DND-41 (cell line): ENCODE measurements at regions not wholly inside any gene's neighbourhood (a gene's known extent, or its start where the extent isn't known, plus 50 kb on each side); places are given as distances from the start of the nearest gene placed in this dataset.

Experiments used
- ATAC-seq: fragments of 200-7000 bp; cut with Tn5 transposase; 3 replicates; pipeline ENCODE4 v1.9.1; 2021; ENCODE audit warnings: low read depth; ENCODE audit not compliant: insufficient read depth
- DNase-seq: peaks from one replicate; pipeline ENCODE4 v3.0.0-alpha.2; 2020
- H2AFZ ChIP-seq: 2 replicates; pipeline ENCODE4 v1.6.0; 2012; ENCODE audit warnings: low read depth, low read length
- H3K27ac ChIP-seq: 2 replicates; pipeline ENCODE4 v1.5.1; 2012; ENCODE audit warnings: low read length, inconsistent platforms
- H3K27me3 ChIP-seq: fragments of 200-600 bp; sonication (generic); 2 replicates; pipeline ENCODE4 v1.6.0; 2012; ENCODE audit warnings: low read length, mild to moderate bottlenecking, inconsistent platforms; ENCODE audit not compliant: insufficient read depth, poor library complexity
- H3K36me3 ChIP-seq: 2 replicates; pipeline ENCODE4 v1.5.1; 2012; ENCODE audit warnings: low read length, inconsistent platforms; ENCODE audit not compliant: insufficient read depth
- H3K4me1 ChIP-seq: 2 replicates; pipeline ENCODE4 v1.5.1; 2012; ENCODE audit warnings: mild to moderate bottlenecking, low read length; ENCODE audit not compliant: insufficient read depth
- H3K4me2 ChIP-seq: 2 replicates; pipeline ENCODE4 v1.6.0; 2012; ENCODE audit warnings: mild to moderate bottlenecking, moderate library complexity, low read length, inconsistent platforms; ENCODE audit not compliant: insufficient read depth
- H3K4me3 ChIP-seq, 2 experiments: fragments of 200-600 bp in 1 of 2; shearing (Covaris generic) in 1 of 2; 2 replicates each; pipeline ENCODE4 v1.5.1; 2012 to 2016; ENCODE audit warnings: inconsistent platforms in 2 of 2, low read length in 2 of 2, mild to moderate bottlenecking in 2 of 2, low read depth in 1 of 2, moderate library complexity in 1 of 2
- H3K79me2 ChIP-seq: 2 replicates; pipeline ENCODE4 v1.6.0; 2012; ENCODE audit warnings: low read length, inconsistent platforms; ENCODE audit not compliant: insufficient read depth
- H3K9ac ChIP-seq: 2 replicates; pipeline ENCODE4 v1.6.0; 2012; ENCODE audit warnings: low read depth, mild to moderate bottlenecking, inconsistent platforms, low read length, moderate library complexity
- H3K9me3 ChIP-seq: 2 replicates; pipeline ENCODE4 v1.5.1; 2012; ENCODE audit warnings: low read length, moderate library complexity, mild to moderate bottlenecking, inconsistent platforms; ENCODE audit not compliant: insufficient read depth, severe bottlenecking
- H4K20me1 ChIP-seq: 2 replicates; pipeline ENCODE4 v1.6.0; 2012; ENCODE audit warnings: low read length; ENCODE audit not compliant: insufficient read depth
- CTCF ChIP-seq: IDR thresholded peaks from 2 replicates; pipeline ENCODE4 v1.5.1; 2012; ENCODE audit warnings: borderline replicate concordance, low read length, moderate library complexity, mild to moderate bottlenecking; ENCODE audit not compliant: poor library complexity, severe bottlenecking; ENCODE audit errors: extremely low read depth
- EZH2 ChIP-seq: IDR thresholded peaks from 3 replicates; pipeline ENCODE4 v1.6.1; 2012; ENCODE audit warnings: borderline replicate concordance, low read depth, mild to moderate bottlenecking, moderate library complexity, low read length, inconsistent platforms; ENCODE audit not compliant: severe bottlenecking

- TF ChIP-seq EZH2: no peak
- no peak for TF ChIP-seq CTCF
- H3K79me2 ChIP-seq: no peaks in the 10 kb centered on the region
- no peak for ATAC-seq
- no peak overlapping the region for H3K4me3 ChIP-seq
- H3K27me3 ChIP-seq: no peaks in the 10 kb centered on the region
- no peak for DNase-seq
- H4K20me1 ChIP-seq: no peaks in the 10 kb centered on the region
- H3K9ac ChIP-seq: no peak overlapping the region
- no peaks in the 10 kb centered on the region for H3K36me3 ChIP-seq
- H2AFZ ChIP-seq: no peak overlapping the region
- H3K27ac ChIP-seq: no peak overlapping the region
- no peaks in the 10 kb centered on the region for H3K9me3 ChIP-seq
- no peak overlapping the region for H3K4me2 ChIP-seq
- peaks cover 7% of the 10 kb centered on the region; the same call in 1 of the 2 replicates for H3K4me1 ChIP-seq
Observed at GRCh38 chr15:31239409-31239808, 87.2 kb upstream of the KLF13 start.

- H3K27ac ChIP-seq: no peak overlapping the region
- no peaks in the 10 kb centered on the region for H3K9me3 ChIP-seq
- DNase-seq: no peak
Observed at GRCh38 chr15:31241888-31242522, 84.6 kb upstream of the KLF13 start.

GRCh38 chr15:31243895-31244294, 82.7 kb upstream of the KLF13 start:
- no peak for ATAC-seq
- TF ChIP-seq EZH2 (no peak), CTCF (no peak)

More at GRCh38 chr15:31241888-31242522, 84.6 kb upstream of the KLF13 start:
- H3K4me2 ChIP-seq: no peak overlapping the region
- no peak overlapping the region for H3K9ac ChIP-seq
- H3K27me3 ChIP-seq: no peaks in the 10 kb centered on the region
- H3K36me3 ChIP-seq: no peaks in the 10 kb centered on the region
- no peak overlapping the region for H3K4me3 ChIP-seq
- H3K4me1 ChIP-seq: peaks cover 7% of the 10 kb centered on the region; the same call in 1 of the 2 replicates
- peak; percentile 58; the same call in 1 of the 3 replicates for ATAC-seq
- H4K20me1 ChIP-seq: no peaks in the 10 kb centered on the region
- H3K79me2 ChIP-seq: no peaks in the 10 kb centered on the region
- no peak overlapping the region for H2AFZ ChIP-seq
- TF ChIP-seq CTCF (no peak), EZH2 (no peak)

More at GRCh38 chr15:31243895-31244294, 82.7 kb upstream of the KLF13 start:
- H3K9ac ChIP-seq: no peak overlapping the region
- H3K4me2 ChIP-seq: no peak overlapping the region
- H3K36me3 ChIP-seq: no peaks in the 10 kb centered on the region
- H3K4me3 ChIP-seq: no peak overlapping the region
- H3K27me3 ChIP-seq: no peaks in the 10 kb centered on the region
- H4K20me1 ChIP-seq: no peaks in the 10 kb centered on the region
- no peaks in the 10 kb centered on the region for H3K79me2 ChIP-seq
- H2AFZ ChIP-seq: no peak overlapping the region
- no peaks in the 10 kb centered on the region for H3K9me3 ChIP-seq
- DNase-seq: no peak
- no peak overlapping the region for H3K27ac ChIP-seq
- H3K4me1 ChIP-seq: peaks cover 7% of the 10 kb centered on the region; the same call in 1 of the 2 replicates
